HS-27A (cell line): ENCODE measurements at regions not wholly inside any gene's neighbourhood (a gene's known extent, or its start where the extent isn't known, plus 50 kb on each side); places are given as distances from the start of the nearest gene placed in this dataset.
"Not testable (repeated sequence)": the region's sequence is repeated elsewhere in the genome, so short reads cannot be mapped to it uniquely, and the experiment has no call there.

Experiments
- DNase-seq: peaks from one replicate; pipeline ENCODE4 v3.0.0-alpha.2; 2012; ENCODE audit warnings: low read depth, missing footprints

GRCh38 chr14:56351861-56352260, 227.7 kb upstream of the TMEM260 start:
- peak; percentile 38 for DNase-seq

- DNase-seq: no peak
Measured at GRCh38 chr14:56352999-56353398, 226.6 kb upstream of the TMEM260 start.

- no peak for DNase-seq
Measured at GRCh38 chr14:56357428-56357827, 222.2 kb upstream of the TMEM260 start.

GRCh38 chr14:56358275-56358674, 221.3 kb upstream of the TMEM260 start:
- DNase-seq: no peak

- no peak for DNase-seq
Measured at GRCh38 chr14:56358851-56359614, 220.6 kb upstream of the TMEM260 start.

GRCh38 chr14:56365663-56366062, 213.9 kb upstream of the TMEM260 start:
- DNase-seq: not testable (repeated sequence)

- no peak for DNase-seq
Measured at GRCh38 chr14:56367416-56367815, 212.2 kb upstream of the TMEM260 start.

GRCh38 chr14:56371737-56372136, 207.9 kb upstream of the TMEM260 start:
- no peak for DNase-seq

- DNase-seq: no peak
Measured at GRCh38 chr14:56374421-56374820, 205.2 kb upstream of the TMEM260 start.

GRCh38 chr14:56378046-56378445, 201.6 kb upstream of the TMEM260 start:
- DNase-seq: no peak

GRCh38 chr14:56378475-56378877, 201.1 kb upstream of the TMEM260 start:
- no peak for DNase-seq

- no peak for DNase-seq
Measured at GRCh38 chr14:56379956-56380355, 199.6 kb upstream of the TMEM260 start.

GRCh38 chr14:56386024-56386423, 193.6 kb upstream of the TMEM260 start:
- no peak for DNase-seq

- DNase-seq: no peak
Measured at GRCh38 chr14:56390859-56391258, 188.7 kb upstream of the TMEM260 start.

- DNase-seq: no peak
Measured at GRCh38 chr14:56394826-56395530, 184.6 kb upstream of the TMEM260 start.

GRCh38 chr14:56400109-56400825, 179.3 kb upstream of the TMEM260 start:
- DNase-seq: no peak

- no peak for DNase-seq
Measured at GRCh38 chr14:56412468-56413434, 166.8 kb upstream of the TMEM260 start.

- no peak for DNase-seq
Measured at GRCh38 chr14:56413721-56414120, 165.9 kb upstream of the TMEM260 start.

GRCh38 chr14:56414236-56414635, 165.4 kb upstream of the TMEM260 start:
- DNase-seq: no peak

GRCh38 chr14:56416213-56416612, 163.4 kb upstream of the TMEM260 start:
- no peak for DNase-seq

GRCh38 chr14:56417173-56417572, 162.4 kb upstream of the TMEM260 start:
- no peak for DNase-seq

- DNase-seq: no peak
Measured at GRCh38 chr14:56419750-56420149, 159.8 kb upstream of the TMEM260 start.
